ENCODE measurements at regions not wholly inside any gene's neighbourhood (a gene's known extent, or its start where the extent isn't known, plus 50 kb on each side); places are given as distances from the start of the nearest gene placed in this dataset.

DNA sequence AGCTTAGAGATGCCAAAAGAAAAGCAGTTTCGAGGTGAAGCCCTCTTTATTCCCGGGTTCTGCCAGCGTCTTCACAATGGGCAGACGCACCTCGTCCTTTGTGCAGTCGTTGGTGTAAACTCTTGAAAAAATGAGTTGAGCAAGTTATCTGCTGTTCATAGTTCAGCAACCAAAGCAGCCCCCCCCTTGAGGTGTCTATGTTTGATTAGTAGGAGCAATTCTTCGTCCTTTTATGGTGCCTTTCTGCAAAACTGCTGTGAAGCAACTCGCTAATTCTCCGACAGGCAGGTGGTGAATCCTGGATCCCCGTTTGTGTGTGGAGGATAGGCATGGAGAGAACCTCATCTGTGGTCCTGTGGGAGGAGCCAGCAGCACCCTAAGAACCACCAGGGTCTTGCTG is 234.5 kb downstream of the GLRX3 start:
- DNase-seq (ENCODE audit: low read depth in 2 of 2), result no peak

DNA sequence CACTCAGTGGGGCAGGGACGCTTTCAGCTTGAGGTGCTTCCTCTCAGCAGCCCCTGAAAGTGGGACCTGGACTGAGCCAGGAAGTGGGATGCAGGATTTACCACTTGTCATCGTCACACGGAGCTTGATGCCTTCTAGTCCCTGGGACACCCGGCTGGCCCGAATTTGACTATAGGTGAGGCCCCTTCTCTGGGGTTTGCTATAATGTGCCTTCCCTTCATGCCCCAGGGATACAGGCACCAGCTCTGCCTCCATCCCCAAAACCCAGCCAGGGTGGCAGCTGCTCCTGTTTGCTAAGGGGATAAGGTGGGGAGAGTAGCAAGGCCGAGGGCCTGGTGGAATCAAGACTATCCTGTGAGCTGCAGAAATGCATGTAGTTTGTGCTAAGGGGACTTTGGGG is 235.0 kb downstream of the GLRX3 start:
- no peak for DNase-seq (ENCODE audit: low read depth in 2 of 2)

DNA sequence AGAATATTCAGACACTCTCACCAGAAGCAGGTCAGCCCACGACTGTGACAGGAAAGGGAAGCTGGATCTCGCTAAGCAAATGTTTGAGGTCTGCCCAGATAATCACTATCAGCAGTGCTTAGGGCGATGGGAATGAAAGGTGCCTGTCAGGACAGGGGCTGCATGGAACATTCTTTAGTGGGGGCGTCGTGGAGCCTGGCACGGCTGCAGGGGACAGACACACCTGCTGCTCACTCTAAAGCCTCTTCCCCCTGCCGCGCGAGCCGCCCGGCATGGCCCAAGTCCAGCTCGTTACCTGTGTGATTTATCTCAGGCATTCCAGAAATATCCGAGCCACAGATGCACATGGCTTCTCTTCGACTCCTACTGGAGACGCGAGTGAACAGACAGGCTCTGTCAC is 235.5 kb downstream of the GLRX3 start:
- DNase-seq (ENCODE audit: low read depth in 2 of 2), result no peak

DNA sequence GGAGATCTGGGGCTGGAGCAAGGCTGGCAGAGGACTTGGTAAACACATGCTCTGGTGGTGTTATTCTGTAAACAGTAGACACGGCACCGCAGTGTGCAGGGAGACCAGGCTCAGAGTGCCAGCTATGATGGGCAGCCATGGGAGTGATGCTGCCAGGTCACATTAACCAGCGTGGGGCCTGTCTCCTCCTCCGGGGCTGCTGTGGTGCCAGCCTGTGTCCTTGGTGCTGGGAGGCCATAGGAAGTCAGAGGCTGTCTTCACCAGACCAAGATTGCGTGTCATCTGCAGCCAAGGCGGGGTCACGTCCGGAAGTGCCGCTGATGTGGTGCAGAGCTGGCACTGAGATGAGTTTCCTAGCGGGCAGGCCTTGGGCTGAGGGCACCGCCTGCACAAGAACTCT is 236.0 kb downstream of the GLRX3 start:
- DNase-seq (ENCODE audit: low read depth in 2 of 2), result no peak

DNA sequence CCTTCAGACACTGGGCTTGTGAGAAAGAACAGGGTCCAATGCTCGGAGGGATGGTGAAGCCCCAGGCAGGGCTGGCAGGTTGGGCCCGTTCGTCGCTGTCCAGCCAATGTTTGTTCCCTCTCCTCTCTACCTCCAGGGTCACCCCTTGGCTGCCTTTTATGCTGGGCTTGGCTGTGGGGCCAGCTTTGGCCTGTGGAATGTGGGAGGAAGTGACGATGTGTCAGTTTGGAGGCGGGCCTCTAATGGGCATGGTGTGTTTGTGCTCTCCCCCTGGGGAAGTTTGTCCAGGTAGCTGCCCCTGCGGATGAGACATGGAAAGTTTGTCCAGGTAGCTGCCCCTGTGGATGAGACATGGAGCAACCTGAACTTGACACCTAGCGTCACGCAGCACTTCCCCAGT is 236.7 kb downstream of the GLRX3 start:
- no peak for DNase-seq (ENCODE audit: low read depth in 2 of 2)

DNA sequence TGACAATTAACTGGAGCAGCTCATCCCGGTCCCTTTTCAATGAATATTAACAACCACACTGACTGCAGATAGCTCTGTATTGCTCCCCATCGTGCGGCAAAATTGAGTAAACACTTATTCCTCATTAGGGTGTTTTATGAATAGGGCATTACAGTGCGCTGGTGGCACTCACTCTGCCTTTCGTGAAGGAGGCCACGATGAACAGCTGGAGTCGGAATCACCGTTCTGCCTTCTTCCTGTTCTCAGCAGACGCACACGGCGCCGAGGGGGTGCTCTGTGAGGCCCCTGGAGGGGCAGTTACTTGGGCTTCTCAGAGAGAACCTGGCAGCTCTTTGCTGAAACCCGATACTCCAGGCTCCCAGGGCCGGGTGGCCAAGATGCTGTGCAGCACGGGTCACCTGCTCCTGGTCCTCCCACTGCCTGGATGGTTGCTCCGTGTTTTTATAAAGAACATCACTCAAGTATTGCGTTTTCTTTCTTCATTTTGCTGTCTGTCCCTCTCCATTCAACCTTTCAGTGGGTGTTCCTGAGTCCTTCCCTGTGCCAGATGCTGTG is 241.9 kb downstream of the GLRX3 start:
- no peak for DNase-seq (ENCODE audit: low read depth in 2 of 2)

DNA sequence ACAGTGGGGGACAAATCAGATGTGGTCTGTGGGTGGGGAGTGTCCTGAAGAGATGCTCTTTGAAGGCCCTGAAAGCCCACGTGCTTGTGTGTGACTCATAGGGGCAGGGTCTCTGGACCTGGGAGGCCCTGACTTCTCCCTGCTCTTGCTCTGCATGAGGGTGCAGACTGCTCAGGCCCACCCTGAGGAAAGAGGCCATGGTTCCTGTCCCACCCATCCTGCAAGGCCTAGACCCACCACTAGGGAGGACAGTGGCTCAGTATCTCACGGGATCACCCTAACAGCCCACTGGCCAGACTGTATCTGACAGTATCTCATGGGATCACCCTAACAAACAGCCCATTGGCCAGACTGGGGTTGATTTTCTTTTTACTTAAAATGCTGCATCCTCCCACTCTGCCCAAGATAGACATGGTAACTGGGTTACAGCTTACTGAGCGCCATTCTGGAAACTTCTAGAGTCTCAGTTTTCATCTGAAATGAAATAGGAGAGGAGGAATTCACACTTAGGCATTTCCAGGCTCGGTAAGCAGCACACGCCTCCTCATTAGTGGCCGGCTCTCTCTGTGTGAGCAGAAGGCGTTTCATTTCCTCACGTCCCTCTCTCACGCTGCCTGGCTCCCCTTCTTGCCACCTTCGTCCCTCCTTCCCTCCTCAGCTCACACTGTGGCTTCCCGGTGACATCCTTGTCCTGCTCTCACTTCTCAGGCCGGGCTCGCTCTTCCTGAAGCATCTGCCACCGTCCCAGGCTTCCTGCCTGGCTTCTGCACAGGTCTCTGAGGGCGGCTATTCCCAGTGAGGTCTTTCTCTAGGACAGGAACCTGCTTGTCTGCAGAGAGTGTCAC is 242.6 kb downstream of the GLRX3 start:
- no peak for DNase-seq (ENCODE audit: low read depth in 2 of 2)

DNA sequence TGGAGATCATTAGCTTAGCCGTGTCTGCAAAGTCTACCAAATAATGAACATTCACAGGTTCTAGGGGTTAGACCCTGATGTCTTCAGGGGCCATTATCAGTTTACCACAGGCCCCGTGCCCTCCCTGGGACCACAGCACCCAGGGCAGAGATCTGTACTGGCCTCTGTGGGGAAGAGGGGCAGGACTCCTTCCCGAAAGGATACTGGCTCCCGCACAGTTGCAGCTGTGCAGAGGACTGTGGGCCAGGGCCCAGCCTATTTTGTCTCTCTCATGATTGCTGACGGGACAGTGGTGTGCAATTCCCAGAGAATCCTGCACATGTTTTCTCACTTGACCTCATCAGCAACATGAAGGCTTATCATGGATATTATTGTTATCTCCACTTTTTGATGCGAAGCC is 243.9 kb downstream of the GLRX3 start:
- DNase-seq (ENCODE audit: low read depth in 2 of 2), result no peak

DNA sequence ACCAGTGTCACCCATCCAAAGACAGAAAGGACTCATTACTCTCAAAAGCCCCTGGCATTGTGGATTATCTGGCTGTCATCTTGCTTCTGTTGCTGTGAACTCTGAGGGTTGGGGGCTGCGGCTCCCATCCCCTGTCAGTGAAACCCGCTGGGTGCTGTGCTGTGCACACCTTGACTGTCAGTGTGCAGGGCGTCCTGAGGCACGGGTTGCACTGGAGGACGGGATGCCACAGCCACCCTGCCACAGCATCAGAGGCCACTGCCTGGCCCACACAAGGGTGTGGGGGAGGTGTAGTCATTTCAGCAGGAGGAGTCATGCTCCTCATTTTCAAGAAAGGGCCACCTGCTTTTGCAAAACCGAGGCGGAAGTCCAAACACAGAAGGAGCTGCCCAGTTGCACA is 245.8 kb downstream of the GLRX3 start:
- no peak for DNase-seq (ENCODE audit: low read depth in 2 of 2)

DNA sequence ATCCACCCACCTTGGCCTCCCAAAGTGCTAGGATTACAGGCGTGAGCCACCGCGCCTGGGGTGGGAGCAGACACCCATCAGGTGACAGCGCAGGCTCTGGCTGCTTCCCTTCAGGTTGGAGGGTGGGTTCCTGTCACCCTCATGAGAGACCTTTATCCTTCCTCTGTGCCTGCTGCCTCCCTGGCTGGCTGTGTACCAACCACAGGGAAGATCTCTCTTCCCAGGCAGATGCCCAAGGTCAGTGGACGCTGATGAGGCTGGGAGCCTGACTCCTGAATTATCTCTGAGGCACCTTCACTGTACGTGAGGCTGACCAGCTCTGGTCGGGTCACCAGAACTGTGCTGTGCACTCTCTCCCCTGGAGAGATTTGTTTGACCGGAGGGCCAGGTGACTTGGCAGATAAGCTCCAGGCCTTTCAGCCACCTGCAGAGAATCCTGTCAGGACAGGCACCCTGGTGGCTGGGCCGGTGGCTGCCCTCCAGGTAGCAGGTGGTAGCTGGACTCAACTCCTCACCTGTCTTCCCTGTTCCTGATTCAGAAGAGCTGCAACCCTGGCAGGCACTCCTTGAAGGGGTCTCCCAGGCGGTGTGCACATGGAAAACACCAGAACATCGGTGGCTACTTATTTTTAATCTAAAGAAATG is 251.9 kb downstream of the GLRX3 start:
- DNase-seq (ENCODE audit: low read depth in 2 of 2), result no peak

DNA sequence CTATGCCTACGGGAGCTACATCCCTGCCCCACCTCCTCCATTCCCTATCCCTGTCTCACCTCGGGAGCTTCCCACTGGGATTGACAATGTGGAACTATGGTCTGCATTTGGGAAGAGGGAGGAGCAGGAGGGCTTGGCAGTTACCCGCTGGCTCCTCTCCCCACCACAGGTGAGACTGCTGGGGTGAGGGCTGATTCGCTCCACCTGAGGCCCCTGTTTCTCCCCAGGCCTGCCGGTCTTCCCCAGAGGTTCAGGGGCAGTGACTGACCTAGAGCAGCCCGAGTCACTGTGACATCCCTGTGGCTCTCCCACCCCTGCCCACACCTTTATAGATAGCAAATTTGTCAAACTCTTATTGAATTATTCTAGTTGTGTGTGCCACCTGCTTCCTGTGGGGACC is 252.6 kb downstream of the GLRX3 start:
- no peak for DNase-seq (ENCODE audit: low read depth in 2 of 2)

DNA sequence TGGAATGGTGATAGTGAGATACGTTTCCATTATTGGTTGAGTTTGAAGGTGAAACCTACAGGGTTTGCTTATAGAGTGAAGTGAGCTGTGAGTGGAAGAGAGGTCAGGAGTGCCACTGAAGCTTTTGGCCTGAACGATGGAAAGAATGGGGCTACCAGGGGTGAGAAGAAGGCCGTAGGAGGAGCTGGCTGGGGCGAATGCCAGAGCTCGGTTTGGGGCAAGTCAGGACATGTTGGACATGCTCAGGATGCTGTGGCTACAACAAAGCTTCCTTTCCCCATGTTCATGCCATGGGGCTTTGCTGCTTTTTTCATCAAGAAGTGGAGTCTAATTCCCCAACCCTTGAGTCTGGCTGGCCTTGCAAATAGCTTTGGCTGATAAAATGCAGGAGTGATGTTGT is 253.7 kb downstream of the GLRX3 start:
- DNase-seq (ENCODE audit: low read depth in 2 of 2), result no peak

DNA sequence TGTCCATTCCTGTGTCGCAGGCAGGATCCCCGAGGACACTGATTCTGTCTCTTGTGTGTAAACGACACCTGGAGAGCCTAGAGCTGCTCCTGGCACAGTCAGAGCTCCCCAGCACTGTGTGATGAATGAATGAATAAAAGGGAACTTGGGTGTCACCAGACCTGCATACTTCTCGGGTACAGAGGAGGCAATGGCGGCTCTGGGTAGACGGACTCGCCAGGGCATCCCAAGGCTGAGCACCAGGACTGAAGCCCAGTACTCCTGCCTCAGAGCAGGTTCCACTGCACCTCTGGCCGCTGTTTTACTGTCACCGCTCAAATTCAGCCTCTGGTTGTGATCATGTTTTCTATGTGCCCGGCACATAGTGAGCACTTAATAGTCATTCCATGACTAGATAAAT is 255.8 kb downstream of the GLRX3 start:
- no peak for DNase-seq (ENCODE audit: low read depth in 2 of 2)

DNA sequence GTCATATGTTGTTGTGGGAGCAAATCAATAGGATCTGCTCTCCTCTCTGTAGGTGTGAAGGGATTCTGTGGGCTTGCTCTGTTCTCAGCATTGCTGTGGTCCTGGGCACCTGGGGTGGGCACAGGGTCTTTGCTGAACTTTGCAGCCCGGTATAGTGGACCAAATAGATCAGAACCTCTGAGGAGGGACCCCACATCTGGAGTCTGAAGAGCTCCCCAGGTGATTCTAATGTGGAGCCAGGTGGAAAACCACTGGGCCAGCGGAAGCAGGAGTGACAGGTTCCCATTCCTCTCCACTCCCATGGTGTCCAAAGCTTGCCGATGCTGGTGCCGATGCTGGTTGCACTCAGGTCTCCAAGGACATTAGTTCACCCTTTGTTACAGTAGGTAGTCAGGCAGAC is 257.2 kb downstream of the GLRX3 start:
- no peak for DNase-seq (ENCODE audit: low read depth in 2 of 2)

DNA sequence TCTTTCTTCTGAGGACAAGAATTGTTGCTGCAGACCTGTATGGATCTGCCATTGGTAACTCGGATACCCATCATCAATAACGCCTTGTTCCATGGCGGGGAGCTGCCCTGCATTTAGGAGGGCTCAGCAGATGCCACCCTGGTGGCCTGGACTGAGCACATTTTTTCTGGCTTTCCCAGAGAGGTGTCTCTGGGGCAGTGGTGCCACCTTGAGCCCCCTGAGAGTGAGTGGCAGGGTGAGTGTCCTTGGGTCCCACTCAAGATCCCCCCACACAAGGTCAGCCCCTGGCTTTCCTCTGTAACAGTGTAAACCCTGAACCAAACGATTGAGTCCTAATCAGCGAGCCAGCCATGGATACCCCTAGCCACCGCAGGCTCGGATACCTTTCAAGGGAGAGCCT is 258.6 kb downstream of the GLRX3 start:
- no peak for DNase-seq (ENCODE audit: low read depth in 2 of 2)

DNA sequence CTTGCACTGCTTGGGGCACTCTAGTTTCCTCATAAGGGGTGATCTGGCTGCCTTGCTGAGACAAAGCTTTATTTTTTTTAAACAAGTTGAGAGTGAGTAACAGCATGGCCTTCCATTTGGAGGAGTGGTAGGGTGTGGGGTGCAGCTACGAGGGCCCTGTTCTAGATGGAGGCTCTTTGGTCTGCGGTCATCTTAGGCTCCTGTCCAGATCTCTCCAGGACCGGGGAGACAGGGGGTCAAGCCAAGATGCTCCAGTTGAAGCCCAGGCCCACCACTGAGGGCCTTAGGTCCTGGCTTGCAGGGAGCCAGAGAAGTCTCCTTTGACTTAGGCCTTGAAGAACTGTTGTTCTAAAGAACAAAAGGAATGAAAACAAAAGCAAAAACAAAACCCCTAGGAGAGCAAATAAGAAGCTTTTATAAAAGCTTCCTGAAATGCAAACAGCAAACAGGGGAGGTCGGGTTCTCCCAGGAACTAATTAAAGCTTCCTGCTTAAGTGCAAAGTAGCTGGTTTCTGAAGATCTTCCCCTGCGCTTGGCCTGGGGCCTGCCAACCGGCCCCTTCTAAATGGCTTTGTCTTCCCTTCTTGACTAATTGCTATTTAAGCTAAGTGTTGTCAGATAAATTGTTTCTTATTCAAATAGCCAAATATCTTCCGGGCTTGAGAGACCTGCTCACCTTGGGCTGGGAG is 259.2 kb downstream of the GLRX3 start:
- no peak for DNase-seq (ENCODE audit: low read depth in 2 of 2)

DNA sequence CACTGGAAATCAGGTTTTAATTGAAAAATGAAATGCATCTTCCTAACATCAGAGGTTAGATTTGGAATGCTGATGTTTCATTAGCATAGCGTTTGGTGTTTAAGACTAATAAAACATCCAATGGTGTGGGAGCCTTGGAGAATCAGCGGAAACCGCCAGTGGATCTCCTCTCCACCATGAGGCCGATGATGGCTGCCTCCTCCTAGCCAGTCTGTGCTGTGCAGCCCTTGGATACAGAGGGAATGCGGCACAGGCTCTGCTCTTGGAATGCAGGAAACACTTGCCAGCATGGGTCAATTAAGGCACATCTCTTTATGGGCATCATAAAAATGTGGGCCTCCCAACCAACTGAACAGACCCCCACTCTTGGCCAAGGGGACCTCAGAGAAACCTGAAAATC is 259.9 kb downstream of the GLRX3 start:
- DNase-seq (ENCODE audit: low read depth in 2 of 2), result no peak

DNA sequence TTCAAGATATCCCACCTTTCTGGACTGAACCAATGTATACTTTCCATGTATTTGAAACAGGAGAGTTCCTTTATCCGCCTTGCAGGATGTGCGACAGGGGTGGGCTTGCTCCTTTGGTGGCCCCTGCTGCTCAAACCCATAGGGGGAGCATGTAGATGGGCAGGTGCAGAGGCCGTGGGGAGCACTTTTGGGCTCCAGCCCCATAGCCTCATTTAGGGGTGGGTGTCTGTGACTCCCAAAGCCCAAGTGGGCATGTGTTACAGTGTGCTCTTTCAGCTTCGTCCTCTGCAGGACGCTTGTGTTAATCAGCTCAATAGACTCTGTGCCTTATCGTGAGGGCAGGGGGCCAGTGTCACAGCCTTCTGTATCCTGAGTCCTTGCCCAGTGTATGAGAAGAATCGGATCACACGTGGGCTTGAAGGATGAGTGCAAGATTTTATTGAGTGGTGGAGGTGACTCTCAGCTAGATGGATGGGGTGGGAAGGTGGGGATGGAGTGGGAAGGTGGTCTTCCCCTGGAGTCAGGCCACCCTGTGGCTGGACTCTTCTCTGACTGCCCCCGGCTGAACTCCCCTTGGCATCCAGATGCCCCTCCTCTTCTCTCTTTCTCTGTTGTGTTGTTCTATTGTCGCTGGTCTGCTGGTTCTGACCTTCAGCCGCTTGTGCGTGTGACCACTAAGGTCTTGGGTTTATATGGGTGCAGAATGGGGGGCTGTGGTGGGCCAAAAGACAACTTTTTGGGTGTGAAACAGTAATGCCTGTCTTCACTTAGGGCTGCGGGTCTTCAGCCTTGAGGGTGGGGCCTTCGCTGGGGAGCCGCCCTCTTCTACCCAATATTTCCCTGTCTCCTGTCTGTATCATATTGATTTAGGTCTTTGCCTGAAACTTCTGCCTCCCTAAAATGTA is 262.2 kb downstream of the GLRX3 start:
- no peak for DNase-seq (ENCODE audit: low read depth in 2 of 2)

DNA sequence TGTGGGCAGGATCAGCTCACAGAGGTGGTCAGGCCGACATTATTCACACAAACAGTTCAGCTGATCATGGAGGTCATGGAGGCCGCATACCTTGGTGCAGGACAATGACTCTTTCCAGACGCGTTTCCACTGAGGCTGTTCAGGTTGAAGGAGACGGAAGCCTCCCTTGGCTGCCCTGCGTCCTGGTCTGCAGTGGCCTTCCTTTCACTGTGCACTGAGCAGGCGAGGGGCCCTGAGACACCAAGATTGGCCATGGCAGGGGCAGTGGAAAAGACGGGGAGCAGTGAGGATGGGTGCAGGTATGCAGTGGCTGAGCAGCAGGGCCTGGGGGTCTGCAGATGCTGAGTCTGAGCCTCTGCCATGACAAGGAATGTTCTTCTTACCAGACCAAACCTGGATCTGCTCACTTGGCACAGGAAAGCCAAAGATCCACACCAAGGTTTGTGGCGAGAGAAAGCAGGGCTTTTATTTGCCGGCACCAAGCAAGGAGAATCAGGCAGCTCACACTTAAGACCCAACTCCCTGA is 263.3 kb downstream of the GLRX3 start:
- DNase-seq (ENCODE audit: low read depth in 2 of 2), result no peak

DNA sequence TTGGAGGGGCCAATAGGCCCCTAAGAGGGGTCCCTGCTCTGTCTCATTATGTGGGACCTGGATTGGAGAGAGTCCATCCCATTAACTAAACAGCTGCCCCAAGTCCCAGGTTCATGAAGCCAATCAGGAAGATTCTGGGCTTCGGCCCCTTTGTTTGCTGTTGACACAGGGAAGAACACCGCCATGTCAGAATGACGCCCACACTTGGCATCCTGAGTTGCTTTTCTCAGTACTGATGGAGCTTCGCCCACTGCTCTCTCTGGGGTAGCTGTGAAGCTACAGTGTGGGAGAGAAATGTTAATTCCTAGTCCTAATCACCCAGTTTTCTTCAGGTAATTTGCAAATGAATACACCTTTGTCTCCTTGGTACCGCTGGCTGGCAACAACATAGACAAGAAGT is 264.7 kb downstream of the GLRX3 start:
- DNase-seq (ENCODE audit: low read depth in 2 of 2), result no peak
